GM18951 (cell line): ENCODE measurements at regions not wholly inside any gene's neighbourhood (a gene's known extent, or its start where the extent isn't known, plus 50 kb on each side); places are given as distances from the start of the nearest gene placed in this dataset.
"Not testable (repeated sequence)": the region's sequence is repeated elsewhere in the genome, so short reads cannot be mapped to it uniquely, and the experiment has no call there.

Source experiments
- POLR2A ChIP-seq: IDR thresholded peaks from 4 replicates; pipeline ENCODE4 v1.6.1; 2011; ENCODE audit warnings: mild to moderate bottlenecking; ENCODE audit not compliant: insufficient read length, insufficient read depth; ENCODE audit errors: extremely low read depth
- in situ Hi-C: fragments of 300-500 bp; cut with MboI; formaldehyde crosslinking; loops from one replicate; pipeline ENCODE4 v1.12.0; 2022; ENCODE audit warnings: low sequenced_read_pairs, mixed read lengths, inconsistent platforms; ENCODE audit not compliant: unreplicated experiment

DNA sequence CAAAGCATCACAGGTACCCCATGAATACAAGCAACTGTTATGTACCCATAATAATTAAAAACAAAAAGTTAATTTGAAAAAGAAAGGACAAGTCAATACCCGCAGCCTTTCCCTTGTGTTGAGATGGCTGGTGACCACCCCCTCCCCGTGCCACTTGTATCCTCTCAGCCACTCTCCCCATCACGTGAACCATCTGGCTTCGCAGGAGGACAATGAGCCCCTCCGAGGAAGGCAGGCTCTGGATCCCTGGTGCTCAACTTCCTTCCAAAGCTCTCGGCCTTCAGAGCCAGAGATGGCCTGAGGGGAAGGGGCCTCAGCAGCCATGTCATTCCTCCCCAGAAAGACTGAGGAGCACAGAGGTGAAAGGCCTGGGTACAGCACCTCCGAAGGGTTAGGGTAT lies 120.4 kb upstream of the RAB4A start:
- in situ Hi-C loops: no loop called here
- no peak for TF ChIP-seq POLR2A

DNA sequence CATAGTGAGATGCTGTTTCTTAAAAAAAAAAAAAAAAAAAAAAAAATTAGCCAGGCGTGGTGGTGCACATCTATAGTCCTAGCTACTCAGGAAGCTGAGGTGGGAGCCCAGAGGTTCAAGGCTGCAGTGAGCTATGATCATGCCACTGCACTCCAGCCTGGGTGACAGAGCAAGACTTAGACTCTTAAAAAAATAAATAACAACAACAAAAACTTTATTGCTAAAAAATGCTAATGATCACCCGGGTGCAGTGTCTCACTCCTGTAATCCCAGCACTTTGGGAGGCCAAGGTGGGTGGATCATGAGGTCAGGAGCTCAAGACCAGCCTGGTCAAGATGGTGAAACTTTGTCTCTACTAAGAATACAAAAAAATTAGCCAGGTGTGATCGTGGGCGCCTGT lies 119.5 kb upstream of the RAB4A start:
- in situ Hi-C loops: not testable (repeated sequence)

DNA sequence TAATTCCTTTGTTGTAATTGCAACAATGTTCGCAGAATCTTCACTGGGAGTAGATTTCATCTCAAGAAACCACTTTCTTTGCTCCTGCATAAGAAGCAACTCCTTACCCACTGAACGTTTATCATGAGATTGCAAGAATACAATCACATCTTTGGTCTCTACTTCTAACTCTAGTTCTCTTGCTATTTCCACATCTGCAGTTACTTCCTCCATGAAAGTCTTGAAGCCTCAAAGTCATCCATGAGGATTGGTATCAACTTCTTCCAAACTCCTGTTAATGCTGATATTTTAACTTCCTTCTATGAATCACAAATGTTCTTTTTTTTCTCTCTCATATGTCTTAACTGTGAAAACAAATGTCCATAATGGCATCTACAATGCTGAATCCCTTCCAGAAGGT lies 118.6 kb upstream of the RAB4A start:
- in situ Hi-C loops: no loop called here

DNA sequence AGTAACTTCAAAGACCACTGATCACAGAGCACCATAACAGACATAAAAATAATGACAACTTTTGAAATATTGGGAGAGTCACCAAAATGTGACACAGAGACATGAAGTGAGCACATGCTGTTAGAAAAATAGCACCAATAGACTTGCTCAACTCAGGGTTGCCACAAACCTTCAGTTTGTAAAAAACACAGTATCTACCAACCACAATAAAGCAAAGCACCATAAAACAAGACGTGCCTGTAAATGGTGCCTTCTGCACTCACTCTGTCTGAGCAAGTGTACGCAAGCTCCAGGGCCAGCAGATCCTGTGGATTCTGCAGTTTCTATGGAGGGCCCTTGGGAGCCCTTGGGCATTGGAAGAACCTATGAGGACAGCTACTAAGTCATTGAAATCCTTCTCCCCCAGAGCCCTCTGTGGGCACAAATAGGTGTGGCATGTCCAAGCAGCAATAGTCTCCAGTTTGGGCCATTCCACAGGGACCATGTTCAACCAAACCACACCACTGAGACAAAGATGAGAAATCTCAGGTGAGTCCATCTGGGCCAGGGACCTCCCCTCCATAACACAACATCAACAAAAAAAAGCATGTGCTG lies 116.9 kb upstream of the RAB4A start:
- no peak for TF ChIP-seq POLR2A
- in situ Hi-C loops: no loop called here

More for the DNA sequence above, 118.6 kb upstream of the RAB4A start:
- TF ChIP-seq POLR2A: no peak

DNA sequence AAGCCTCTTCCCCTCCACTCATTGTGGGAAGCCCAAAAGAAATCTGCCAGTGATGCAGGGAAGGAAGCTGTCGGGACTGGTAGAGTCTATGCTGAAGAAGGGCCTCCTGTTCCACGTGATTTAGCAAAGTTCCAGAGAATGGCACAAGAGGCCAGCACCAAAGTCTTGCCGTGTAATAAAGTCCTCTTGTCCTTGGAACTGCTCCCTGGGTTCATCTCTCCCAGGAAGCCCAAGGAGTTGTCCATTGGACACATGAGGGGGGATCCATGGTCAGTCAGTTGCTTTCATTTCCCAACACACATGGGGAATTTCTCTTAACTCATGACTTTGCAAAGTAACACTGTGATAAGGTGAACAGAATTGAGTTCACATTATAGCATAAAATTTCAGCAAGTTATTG lies 116.1 kb upstream of the RAB4A start:
- in situ Hi-C loops: no loop called here
- no peak for TF ChIP-seq POLR2A

DNA sequence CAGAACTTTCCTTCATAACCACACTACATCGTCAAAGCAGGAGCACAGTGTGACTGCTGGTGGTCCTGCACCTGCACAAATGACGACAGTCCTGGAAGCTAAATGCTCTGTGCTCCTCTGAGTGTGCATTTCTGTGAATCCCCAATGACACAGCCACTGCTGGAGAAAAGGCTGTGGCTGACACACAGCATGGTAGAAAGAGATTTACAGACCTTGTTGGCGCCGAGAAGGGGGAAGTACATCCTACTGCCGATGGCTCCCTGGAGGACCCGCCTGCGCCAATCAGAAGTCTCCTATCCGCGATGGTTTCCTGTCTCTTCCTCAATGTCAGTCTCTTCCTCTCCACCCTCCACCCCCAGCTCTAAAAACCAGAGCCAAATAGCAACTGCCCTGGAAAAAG lies 115.4 kb upstream of the RAB4A start:
- in situ Hi-C loops: no loop called here
- TF ChIP-seq POLR2A: no peak

DNA sequence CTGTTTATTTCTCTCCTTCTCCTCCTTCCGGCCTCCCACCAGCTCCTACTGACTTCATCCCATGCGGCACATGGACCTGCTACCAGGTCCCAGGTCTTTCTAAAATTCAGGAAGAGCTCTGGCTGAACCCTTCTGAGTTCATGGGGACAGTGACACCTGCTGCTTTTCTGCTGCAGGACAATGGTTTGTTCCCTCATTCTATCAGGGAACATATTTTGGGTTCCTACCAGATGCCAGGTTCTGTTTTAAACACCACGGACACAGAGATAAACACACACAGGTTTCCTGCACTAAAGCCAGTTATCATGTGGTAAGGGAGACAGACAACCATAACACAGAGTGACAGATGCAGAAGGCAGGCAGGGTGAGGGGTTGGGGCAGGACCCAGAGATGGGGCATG lies 114.0 kb upstream of the RAB4A start:
- in situ Hi-C loops: no loop called here
- no peak for TF ChIP-seq POLR2A

DNA sequence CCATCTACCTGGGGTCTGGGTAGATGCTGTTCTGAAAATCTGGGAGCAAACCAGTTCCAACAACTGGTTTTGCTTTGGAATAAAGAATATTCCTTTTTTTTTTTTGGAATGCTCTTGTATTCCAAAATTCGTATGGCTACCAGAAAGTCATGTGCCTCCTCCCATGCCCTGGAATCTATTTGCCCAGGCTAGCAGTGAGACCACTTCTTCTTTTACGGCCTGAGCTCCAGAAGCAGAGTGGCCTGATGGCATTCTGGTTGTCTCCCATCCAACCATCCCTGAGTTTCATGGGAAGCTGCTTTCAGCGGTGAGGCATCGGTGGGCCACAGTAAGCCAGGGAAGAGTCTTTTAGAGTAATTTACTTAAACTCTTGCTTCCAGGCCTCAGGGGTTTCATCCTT lies 113.4 kb upstream of the RAB4A start:
- in situ Hi-C loops: no loop called here
- TF ChIP-seq POLR2A: no peak

DNA sequence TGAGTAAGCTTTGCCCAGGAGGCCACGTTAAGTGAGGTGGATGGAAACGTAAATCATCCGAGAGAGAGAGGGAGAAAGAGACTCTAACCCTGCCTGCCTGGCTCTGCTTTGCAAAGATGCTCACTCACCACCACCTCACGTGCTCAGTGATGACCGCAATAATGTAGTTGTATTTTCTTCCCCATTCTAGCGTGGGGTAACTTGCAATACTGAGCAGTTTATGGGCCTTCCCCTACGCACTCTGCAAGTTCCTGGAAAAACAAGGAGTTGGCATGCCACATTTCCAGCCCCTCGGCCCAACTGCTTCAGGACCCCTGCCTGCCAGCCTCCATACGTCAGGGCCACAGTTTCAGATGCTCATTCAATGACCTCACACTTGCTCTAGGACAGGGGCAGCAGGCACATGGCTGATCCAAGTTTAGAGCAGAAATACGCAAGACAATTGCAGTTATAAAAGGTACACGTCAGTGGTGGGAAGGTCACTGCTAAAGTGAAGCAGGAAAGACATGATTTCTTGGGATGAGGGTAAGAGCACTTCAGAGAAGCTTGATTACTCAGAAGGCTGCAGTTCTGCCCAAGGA lies 112.5 kb upstream of the RAB4A start:
- TF ChIP-seq POLR2A: no peak
- in situ Hi-C loops: no loop called here

DNA sequence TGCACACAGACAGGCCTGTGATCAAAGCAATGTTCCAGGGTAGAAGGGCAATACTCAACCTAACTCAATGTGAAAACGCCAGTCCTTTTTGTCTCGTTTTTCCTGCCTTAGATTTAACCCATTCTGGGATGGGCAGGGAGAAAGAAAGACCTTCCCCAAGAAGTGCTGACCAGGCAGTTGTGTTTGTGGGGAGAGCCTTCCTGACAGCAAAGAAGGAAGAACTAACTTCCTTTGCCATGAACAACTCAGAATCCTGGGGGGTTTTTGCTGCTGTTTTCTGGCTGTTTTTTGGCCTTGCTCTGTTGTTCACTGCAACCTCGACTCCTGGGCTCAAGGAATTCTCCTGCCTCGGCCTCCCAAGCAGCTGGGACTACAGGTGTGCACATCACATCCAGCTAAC lies 112.0 kb upstream of the RAB4A start:
- in situ Hi-C loops: no loop called here
- TF ChIP-seq POLR2A: no peak

DNA sequence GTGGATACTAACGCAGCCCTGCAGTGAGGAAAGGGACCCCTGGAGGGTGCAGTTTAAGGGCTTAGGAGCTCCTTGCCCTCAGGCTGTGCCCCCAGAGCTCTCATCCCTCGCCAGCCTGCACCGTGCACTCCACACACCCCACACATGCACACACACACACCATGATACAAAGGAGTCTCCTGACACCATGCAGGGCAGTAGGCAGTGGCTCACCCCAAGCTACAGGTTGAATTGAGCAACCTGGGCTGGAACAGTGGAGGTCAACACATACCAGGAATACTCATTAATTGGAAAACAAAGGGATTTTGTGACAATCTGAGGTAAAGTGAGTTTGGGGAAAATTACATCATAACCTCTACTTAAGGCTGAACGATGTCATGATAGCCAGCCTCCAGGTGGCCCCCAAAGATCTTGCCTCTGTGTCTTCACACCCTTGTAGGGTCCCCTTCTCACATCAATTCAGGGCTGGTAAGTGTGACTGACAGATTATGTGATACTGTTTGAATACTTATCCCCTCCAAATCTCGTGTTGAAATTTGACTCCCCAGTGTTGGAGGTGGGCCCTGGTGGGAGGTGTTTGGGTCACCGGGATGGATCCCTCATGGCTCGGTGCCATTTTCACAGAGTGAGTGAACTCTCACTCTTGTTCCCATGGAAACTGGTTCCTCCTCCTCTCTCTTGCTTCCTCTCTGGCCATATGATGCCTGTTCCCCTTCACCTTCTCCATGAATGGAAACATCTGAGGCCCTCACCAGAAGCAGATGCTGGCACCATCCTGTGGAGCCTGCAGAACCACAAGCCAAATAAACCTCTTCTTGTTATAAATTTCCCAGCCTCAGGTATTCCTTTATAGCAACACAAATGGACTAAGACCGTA lies 111.0 kb upstream of the RAB4A start:
- no peak for TF ChIP-seq POLR2A
- in situ Hi-C loops: no loop called here

DNA sequence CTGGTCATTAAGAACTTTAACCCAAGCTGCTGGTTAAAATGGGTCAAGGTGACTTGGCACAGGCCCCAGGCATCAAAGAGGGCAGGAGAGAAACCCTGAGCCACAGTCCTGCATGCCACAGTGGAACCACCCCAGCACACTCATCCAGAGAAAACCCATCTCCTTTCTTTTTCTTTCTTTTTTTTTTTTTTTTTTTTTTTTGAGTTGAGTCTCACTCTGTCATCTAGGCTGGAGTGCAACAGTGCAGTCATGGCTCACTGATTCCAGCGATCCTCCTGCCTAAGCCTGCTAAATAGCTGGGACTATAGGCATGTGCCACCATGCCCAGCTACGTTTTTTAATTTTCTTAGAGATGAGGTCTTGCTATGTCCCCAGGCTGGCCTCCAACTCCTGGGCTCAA lies 109.2 kb upstream of the RAB4A start:
- in situ Hi-C loops: no loop called here
- TF ChIP-seq POLR2A: no peak

DNA sequence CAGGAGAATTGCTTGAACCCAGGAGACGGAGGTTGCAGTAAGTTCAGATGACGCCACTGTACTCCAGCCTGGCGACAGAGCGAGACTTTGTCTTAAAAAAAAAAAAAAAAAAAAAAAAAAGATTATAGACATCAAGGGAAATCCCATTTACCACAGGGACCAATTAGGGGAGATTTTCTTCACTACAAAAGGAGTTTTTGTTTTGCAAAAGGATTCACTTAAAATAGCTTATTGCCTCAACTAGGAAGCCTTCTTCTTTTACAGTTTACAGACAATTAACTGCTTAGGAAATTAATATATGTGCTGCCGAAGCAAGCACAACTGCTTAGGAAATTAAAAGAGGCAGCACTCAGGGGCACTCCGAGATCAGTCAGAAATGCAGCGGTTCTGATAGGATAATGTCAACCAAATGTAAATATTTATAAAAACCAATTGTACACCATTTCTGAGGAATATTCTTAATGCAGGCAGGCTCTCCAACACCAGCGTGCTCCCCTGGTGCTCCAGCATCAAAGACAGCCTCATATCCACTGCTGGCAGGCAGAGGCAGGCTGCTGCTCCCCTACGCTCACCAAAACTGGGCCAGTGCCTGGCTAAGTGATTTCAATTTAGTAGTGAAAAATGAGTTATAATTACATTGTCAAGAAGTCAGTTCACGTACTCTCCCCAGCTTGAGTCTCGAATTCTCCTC lies 107.9 kb upstream of the RAB4A start:
- TF ChIP-seq POLR2A: no peak
- in situ Hi-C loops: no loop called here
